Transverse colon (tissue), 4 donors: ENCODE measurements at regions not wholly inside any gene's neighbourhood (a gene's known extent, or its start where the extent isn't known, plus 50 kb on each side); places are given as distances from the start of the nearest gene placed in this dataset.

Experiments
- EP300 ChIP-seq: sonication (generic); formaldehyde crosslinking; IDR thresholded peaks from one replicate; pipeline ENCODE4 v1.6.1; 2017; ENCODE audit warnings: antibody characterized with exemption, low read depth
- POLR2A ChIP-seq: fragments of 450-650 bp; IDR thresholded peaks from one replicate; pipeline ENCODE4 v1.6.1; 2016; ENCODE audit warnings: antibody characterized with exemption, mild to moderate bottlenecking, moderate library complexity
- POLR2AphosphoS5 ChIP-seq, 3 donors: sonication (generic); formaldehyde crosslinking; IDR thresholded peaks; one replicate each; pipeline ENCODE4 v1.6.1; 2016; ENCODE audit warnings: antibody characterized with exemption in 3 of 3
- TF ChIP-seq, protein P1 (sequence below), 5 experiments: fragments of 200-600 bp in 3 of 5; fragments of 450-650 bp in 2 of 5; sonication (generic) in 3 of 5; IDR thresholded peaks; 1 replicate in 2 of 5; 2 replicates in 3 of 5; pipeline ENCODE4 v1.5.1; 2016 to 2017; ENCODE audit warnings: antibody characterized with exemption in 5 of 5, inconsistent platforms in 3 of 5, mild to moderate bottlenecking in 2 of 5, moderate library complexity in 1 of 5

- TF ChIP-seq EP300 (no peak), POLR2A (no peak), POLR2AphosphoS5 (IDR thresholded peaks at IDR 0.05) (no peak)
- TF ChIP-seq, protein P1, sequence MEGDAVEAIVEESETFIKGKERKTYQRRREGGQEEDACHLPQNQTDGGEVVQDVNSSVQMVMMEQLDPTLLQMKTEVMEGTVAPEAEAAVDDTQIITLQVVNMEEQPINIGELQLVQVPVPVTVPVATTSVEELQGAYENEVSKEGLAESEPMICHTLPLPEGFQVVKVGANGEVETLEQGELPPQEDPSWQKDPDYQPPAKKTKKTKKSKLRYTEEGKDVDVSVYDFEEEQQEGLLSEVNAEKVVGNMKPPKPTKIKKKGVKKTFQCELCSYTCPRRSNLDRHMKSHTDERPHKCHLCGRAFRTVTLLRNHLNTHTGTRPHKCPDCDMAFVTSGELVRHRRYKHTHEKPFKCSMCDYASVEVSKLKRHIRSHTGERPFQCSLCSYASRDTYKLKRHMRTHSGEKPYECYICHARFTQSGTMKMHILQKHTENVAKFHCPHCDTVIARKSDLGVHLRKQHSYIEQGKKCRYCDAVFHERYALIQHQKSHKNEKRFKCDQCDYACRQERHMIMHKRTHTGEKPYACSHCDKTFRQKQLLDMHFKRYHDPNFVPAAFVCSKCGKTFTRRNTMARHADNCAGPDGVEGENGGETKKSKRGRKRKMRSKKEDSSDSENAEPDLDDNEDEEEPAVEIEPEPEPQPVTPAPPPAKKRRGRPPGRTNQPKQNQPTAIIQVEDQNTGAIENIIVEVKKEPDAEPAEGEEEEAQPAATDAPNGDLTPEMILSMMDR (IDR thresholded peaks at IDR 0.05) = no peak
Observed at GRCh38 chr22:27274770-27275449, 526.6 kb downstream of the MN1 start.
